ENCODE measurements at regions not wholly inside any gene's neighbourhood (a gene's known extent, or its start where the extent isn't known, plus 50 kb on each side); places are given as distances from the start of the nearest gene placed in this dataset.

DNA sequence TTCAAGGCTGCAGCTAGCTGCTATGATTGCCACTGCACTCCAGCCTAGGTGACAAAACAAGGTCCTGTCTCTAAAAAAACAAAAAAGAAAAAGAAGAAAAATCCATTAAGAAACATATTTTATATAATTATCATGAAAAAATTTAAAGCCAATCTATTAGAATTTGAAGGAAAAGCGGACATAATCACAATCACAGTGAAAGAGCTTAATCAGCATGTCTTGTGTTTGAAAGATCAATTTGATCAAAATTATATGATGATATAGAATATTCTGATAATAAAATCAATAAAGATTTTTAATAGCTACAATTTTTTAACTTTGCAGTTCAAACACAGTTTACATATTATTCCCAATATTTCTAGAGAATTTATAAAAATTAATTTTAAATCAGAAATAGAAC lies 210.1 kb downstream of the MEX3B start:
- TF ChIP-seq CTCF (conservative IDR thresholded peaks at IDR 0.05; ENCODE audit: low read depth in 2 of 2): no peak
- no peak for TF ChIP-seq ZNF462 (CRISPR knock-in tag; IDR thresholded peaks at IDR 0.05)
- no peak for TF ChIP-seq EZH2 (IDR thresholded peaks at IDR 0.05; ENCODE audit: low read depth, unreplicated experiment)
- no peak for TF ChIP-seq ZNF114 (CRISPR knock-in tag; IDR thresholded peaks at IDR 0.05)
- TF ChIP-seq POLR2AphosphoS5 (IDR thresholded peaks at IDR 0.05; ENCODE audit: low read depth): no peak
- TF ChIP-seq, protein P1, sequence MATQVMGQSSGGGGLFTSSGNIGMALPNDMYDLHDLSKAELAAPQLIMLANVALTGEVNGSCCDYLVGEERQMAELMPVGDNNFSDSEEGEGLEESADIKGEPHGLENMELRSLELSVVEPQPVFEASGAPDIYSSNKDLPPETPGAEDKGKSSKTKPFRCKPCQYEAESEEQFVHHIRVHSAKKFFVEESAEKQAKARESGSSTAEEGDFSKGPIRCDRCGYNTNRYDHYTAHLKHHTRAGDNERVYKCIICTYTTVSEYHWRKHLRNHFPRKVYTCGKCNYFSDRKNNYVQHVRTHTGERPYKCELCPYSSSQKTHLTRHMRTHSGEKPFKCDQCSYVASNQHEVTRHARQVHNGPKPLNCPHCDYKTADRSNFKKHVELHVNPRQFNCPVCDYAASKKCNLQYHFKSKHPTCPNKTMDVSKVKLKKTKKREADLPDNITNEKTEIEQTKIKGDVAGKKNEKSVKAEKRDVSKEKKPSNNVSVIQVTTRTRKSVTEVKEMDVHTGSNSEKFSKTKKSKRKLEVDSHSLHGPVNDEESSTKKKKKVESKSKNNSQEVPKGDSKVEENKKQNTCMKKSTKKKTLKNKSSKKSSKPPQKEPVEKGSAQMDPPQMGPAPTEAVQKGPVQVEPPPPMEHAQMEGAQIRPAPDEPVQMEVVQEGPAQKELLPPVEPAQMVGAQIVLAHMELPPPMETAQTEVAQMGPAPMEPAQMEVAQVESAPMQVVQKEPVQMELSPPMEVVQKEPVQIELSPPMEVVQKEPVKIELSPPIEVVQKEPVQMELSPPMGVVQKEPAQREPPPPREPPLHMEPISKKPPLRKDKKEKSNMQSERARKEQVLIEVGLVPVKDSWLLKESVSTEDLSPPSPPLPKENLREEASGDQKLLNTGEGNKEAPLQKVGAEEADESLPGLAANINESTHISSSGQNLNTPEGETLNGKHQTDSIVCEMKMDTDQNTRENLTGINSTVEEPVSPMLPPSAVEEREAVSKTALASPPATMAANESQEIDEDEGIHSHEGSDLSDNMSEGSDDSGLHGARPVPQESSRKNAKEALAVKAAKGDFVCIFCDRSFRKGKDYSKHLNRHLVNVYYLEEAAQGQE (IDR thresholded peaks at IDR 0.05; ENCODE audit: unreplicated experiment): no peak
- TF ChIP-seq NANOG (IDR thresholded peaks at IDR 0.05; ENCODE audit: borderline replicate concordance): no peak
- TF ChIP-seq JUNB (IDR thresholded peaks at IDR 0.05; ENCODE audit: unreplicated experiment): no peak
- TF ChIP-seq ZNF331 (CRISPR knock-in tag; IDR thresholded peaks at IDR 0.05; ENCODE audit: low read depth): no peak
- no peak for TF ChIP-seq EZH2phosphoT487 (IDR thresholded peaks at IDR 0.05; ENCODE audit: unreplicated experiment)

Data from GM23338 (cell line).